Left renal pelvis (tissue), 4 donors: ENCODE measurements at regions not wholly inside any gene's neighbourhood (a gene's known extent, or its start where the extent isn't known, plus 50 kb on each side); places are given as distances from the start of the nearest gene placed in this dataset.

ENCODE experiments used
- DNase-seq, 4 donors: peaks; one replicate each; pipeline ENCODE4 v3.0.0-alpha.2; 2013; ENCODE audit warnings: low read depth in 4 of 4, low spot score in 3 of 4

- DNase-seq, result no peak
Observed at GRCh38 chr2:217035967-217036366, 176.1 kb upstream of the TNP1 start.

DNA sequence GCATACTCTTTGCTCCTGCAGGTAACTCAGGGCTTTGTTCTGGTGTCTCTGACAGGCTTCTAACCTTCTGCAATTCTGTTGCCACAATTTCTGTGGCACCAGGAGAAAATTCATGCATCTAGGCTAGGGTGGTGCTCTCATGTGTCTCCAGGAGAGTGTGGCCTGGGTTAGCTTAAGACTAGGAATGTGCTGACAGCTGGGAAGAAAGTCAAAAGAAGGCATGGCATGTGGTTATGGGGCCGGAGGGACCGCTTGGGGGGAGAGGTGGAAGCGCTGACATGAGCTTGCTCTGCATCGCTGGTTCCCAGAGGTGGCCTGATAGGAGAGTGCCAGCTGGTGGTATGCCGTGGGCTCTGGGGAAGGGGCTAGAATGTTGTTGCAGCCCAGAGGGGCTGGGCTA, 173.3 kb upstream of the TNP1 start:
- DNase-seq, result no peak

- DNase-seq, result no peak
Observed at GRCh38 chr2:217031445-217031844, 171.6 kb upstream of the TNP1 start.

DNA sequence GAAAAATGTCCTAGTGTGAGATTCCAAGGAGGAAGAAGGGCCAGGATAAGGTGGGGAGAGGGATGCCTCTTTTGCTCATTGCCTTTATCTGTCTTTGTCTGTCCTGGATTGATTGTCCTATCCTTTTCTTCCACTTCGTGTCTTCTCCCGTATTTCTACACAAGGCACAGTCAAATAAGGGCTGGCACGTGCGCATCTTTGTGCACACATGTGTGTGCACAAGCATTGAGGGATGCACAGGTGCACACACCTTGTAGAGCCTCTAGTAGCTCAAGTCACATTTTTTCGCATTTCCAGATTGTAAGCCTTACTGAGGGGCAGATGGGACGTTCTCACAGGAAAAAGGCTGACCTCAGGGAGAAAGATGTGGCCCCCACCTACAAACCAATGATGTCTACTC, 170.2 kb upstream of the TNP1 start:
- no peak for DNase-seq

- DNase-seq, result no peak
Observed at GRCh38 chr2:217028128-217028527, 168.3 kb upstream of the TNP1 start.

- no peak for DNase-seq
Observed at GRCh38 chr2:217027414-217027813, 167.6 kb upstream of the TNP1 start.

- DNase-seq, result no peak
Observed at GRCh38 chr2:217026569-217026968, 166.7 kb upstream of the TNP1 start.

DNA sequence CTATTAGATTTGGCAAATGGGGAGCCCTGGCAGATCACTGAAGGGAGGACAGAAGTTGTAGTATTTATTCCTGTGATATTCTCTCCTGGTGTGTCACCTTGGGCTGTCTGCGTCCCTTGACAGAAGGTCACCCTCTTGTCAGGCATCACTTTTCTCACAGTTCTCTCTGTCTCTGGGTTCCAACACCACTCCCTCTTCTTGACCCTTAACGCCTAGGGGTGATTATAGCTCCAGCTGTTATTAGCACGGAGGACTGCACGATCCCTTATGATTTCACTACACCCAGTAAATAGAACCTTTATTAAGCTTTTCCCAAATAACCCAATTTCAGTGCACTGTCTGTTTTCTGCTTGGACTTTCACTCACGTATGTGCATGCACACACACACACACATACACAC, 166.3 kb upstream of the TNP1 start:
- no peak for DNase-seq

GRCh38 chr2:217023611-217024010, 163.7 kb upstream of the TNP1 start:
- no peak for DNase-seq

DNA sequence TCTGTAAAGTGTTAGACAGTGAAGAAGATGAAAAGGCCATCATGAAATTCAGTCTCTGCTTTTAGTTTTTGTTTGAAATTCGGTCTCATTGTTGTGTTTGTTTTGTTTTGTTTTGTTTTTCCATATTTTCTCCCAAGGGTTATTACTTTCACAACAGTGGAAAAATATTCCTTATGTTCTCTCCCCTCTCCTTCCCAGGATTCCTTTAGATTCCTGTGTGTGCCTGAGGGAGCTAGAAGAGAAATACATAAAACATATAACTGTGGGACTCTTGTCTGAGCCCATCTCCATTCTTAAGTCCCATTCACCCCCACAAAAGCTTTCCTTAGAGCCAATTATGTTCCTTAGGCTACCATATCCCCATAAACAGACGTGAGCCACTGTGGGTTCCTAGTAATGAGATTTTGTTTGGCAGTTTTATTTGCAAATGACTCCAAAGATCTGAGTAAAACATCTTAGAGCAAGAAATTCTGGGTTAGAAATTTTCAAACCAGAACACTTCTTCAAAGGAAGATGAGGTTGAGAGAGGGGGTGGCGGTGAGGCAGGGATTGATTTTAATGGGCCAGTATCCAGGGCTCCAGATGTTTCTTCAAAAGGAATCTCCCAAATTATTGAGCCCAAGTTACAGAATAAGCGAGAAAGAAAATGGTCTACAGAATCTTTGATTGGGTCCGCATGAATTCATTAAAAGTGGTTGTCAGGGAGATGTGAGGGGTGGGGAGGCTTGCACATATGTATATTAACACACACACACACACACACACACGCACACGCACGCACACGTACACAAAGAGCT, 157.8 kb upstream of the TNP1 start:
- DNase-seq, result no peak

DNA sequence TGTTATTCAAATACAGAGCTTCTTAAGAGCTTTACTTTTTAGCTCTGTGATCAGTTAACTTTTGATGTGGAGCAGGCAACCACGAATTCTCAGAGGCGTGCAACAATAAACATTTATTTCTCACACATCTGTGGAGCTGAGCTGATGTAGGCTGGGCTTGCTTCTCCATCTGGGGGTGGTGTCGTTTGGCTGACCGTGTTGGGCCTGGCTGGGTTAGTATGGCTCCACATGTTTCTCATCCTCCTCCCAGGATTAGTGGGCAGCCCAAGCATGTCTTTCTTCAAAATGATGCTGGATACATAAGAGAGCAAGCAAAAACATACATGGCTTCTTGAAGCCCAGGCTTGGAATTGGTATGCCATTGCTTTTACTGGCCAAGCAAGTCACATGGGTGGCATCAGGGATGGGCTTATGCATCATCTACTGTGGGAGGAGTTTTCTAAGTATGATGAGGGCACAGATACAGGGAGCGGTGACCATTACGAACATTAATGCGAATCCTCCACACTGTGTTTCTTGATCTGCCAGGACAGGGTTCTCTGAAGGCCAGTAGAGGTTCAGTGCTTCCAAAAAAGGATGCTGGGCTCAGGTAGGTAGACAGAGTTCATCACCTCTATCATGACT, 157.0 kb upstream of the TNP1 start:
- DNase-seq, result no peak

DNA sequence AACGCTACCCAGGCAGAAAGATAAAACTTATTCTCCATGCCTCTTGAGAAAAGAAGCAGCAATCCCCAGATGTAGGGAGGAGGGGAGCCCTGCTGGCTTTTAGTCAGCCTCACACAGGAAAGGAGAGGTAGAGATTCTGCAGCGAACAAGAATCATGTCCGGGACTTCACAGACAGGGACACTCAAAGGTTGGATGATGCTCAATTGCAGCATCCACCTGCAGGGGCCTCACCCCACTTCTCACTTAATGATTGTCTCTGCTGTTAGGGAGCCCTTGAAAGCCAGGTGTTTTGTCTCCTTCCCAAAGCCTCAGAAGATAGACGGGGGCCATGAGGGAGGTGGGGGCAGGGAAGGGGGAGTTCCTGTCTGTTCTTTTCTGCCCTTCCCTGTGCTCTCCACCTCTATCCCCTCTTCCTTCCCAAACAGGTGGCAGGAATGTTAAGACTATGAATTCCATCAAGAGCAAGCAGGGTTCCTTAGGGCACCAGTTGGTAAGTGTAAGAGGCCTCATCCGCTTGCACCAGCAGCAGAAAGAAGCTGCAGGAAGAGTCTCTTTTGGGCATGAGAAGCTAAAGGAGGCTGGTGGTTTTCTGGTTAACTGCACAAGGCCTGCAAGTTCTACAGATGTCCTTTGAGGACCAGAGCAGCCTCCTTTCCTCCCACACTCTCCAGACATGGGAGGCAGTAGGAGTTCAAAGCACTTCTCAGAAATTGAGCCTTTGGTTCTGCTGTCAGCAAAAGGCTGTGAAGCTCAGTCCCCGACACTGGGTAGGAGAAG, 154.7 kb upstream of the TNP1 start:
- no peak for DNase-seq

- no peak for DNase-seq
Observed at GRCh38 chr2:217013926-217014325, 154.1 kb upstream of the TNP1 start.

- DNase-seq, result no peak
Observed at GRCh38 chr2:217011576-217011975, 151.7 kb upstream of the TNP1 start.

GRCh38 chr2:217010173-217010572, 150.3 kb upstream of the TNP1 start:
- DNase-seq, result no peak

GRCh38 chr2:217008794-217009193, 148.9 kb upstream of the TNP1 start:
- DNase-seq, result no peak

GRCh38 chr2:217006217-217006616, 146.4 kb upstream of the TNP1 start:
- no peak for DNase-seq

- no peak for DNase-seq
Observed at GRCh38 chr2:217004656-217005055, 144.8 kb upstream of the TNP1 start.

GRCh38 chr2:217001740-217002139, 141.9 kb upstream of the TNP1 start:
- no peak for DNase-seq

DNA sequence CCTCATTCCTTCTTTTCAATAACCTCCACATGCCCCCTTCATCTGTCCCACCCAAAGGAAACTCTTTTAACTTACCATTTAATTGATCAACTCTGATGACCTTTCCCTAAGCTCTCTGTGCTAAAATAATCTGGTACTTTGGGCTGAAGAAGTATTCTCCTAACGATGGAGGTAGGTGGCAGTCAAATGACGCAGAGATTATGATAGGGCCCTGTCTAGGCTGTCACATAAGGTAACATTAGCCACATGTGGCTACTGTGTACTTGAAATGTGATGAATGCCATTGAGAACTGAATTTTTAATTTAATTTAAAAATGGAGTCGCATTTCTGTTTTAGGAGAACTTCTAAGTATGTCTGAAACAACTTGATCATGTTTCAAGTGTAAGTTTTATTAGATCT, 140.5 kb upstream of the TNP1 start:
- DNase-seq, result no peak

DNA sequence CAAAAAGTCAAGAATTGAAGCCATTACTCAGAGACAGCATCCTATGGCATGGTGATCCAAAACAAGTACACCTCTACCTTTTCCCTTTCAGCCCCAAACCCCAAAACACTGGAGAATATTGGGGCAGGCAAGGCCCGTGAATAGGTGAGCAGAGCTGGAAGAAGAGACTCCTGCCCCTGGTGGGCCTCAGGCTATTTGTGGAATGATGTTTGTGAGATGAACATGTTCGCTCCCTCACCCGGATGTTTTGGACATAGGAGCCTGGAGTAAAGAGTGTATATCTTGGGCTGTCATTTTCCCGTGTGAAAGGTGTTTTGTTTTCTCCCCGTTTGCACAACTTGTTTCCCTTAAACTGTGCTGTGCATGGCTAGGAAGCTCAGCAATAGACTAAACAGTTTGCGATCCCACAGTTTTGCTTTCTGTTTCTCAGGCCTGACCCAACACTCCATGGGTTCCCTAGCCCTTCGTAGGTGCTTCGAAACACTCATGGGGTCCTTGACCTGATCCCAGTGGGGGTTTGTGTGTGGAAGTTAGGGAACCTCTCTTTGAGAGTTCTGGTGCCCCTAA, 136.5 kb upstream of the TNP1 start:
- no peak for DNase-seq
